IMR-90 (cell line): ENCODE measurements at regions not wholly inside any gene's neighbourhood (a gene's known extent, or its start where the extent isn't known, plus 50 kb on each side); places are given as distances from the start of the nearest gene placed in this dataset.

Experiments used
- ATAC-seq: fragments of 200-7000 bp; cut with Tn5 transposase; 2 replicates; pipeline ENCODE4 v1.9.1; 2020; ENCODE audit warnings: low read depth, mild to moderate bottlenecking, moderate library complexity
- BruUV-seq: library from RNA; stranded (reverse); fragments of 400-500 nt; replicated peaks from 2 replicates; lab custom pipeline; 2021; lab: Mats Ljungman, UMichigan
- CTCF ChIA-PET: fragments of 300-600 bp; formaldehyde crosslinking; extraction: SDS; loops from one replicate; lab custom pipeline; 2021; ENCODE audit warnings: antibody characterized with exemption; lab: Yijun Ruan, JAX
- POLR2A ChIA-PET: fragments of 300-600 bp; sonication (Branson Sonifier 250); formaldehyde crosslinking; loops from one replicate; lab custom pipeline; 2022; ENCODE audit warnings: antibody characterized with exemption; ENCODE audit not compliant: unreplicated experiment; lab: Charles Lee
- DNase-seq: peaks from one replicate; pipeline ENCODE4 v3.0.0; 2013
- H2AFZ ChIP-seq: replicated peaks from 2 replicates; pipeline ENCODE3; 2013; ENCODE audit warnings: low read length, mild to moderate bottlenecking; ENCODE audit not compliant: poor library complexity
- H2AK5ac ChIP-seq: 2 replicates; pipeline ENCODE4 v1.6.1; 2013; ENCODE audit warnings: low read depth, low read length, inconsistent platforms
- H2AK9ac ChIP-seq: replicated peaks from 2 replicates; pipeline ENCODE3; 2013; ENCODE audit warnings: mild to moderate bottlenecking, low read depth, low read length, moderate library complexity; ENCODE audit not compliant: poor library complexity
- H2BK120ac ChIP-seq: 2 replicates; pipeline ENCODE4 v1.6.1; 2013; ENCODE audit warnings: low read depth, low read length, inconsistent platforms
- H2BK15ac ChIP-seq: 3 replicates; pipeline ENCODE4 v1.6.1; 2013; ENCODE audit warnings: low read depth, low read length, inconsistent platforms
- H2BK20ac ChIP-seq: 2 replicates; pipeline ENCODE4 v1.6.1; 2013; ENCODE audit warnings: low read depth, mild to moderate bottlenecking, inconsistent platforms, low read length, moderate library complexity
- H2BK5ac ChIP-seq: 2 replicates; pipeline ENCODE4 v1.6.1; 2013; ENCODE audit warnings: mild to moderate bottlenecking, low read depth, low read length, inconsistent platforms; ENCODE audit not compliant: poor library complexity, severe bottlenecking
- H3K14ac ChIP-seq: replicated peaks from 2 replicates; pipeline ENCODE4 v1.6.1; 2013; ENCODE audit warnings: low read depth, low read length, inconsistent platforms
- H3K18ac ChIP-seq: 2 replicates; pipeline ENCODE4 v1.6.1; 2013; ENCODE audit warnings: low read depth, low read length, control low read depth
- H3K23ac ChIP-seq: 2 replicates; pipeline ENCODE4 v1.6.1; 2013; ENCODE audit warnings: low read depth, low read length, inconsistent platforms
- H3K27ac ChIP-seq: 2 replicates; pipeline ENCODE4 v1.5.1; 2013; ENCODE audit warnings: mild to moderate bottlenecking, control low read depth, low read length; ENCODE audit not compliant: insufficient read depth
- H3K27me3 ChIP-seq: 2 replicates; pipeline ENCODE4 v1.6.1; 2013; ENCODE audit warnings: low read length; ENCODE audit not compliant: control insufficient read depth, insufficient read depth
- H3K36me3 ChIP-seq: 2 replicates; pipeline ENCODE4 v1.6.1; 2013; ENCODE audit warnings: low read length, mixed read lengths; ENCODE audit not compliant: control insufficient read depth, insufficient read depth
- H3K4ac ChIP-seq: 2 replicates; pipeline ENCODE4 v1.6.1; 2013; ENCODE audit warnings: low read depth, low read length, inconsistent platforms
- H3K4me1 ChIP-seq: 2 replicates; pipeline ENCODE4 v1.6.1; 2013; ENCODE audit warnings: low read length, mixed read lengths; ENCODE audit not compliant: control insufficient read depth, insufficient read depth
- H3K4me2 ChIP-seq: 2 replicates; pipeline ENCODE4 v1.6.1; 2013; ENCODE audit warnings: low read depth, mild to moderate bottlenecking, control low read depth, low read length, moderate library complexity
- H3K4me3 ChIP-seq: 2 replicates; pipeline ENCODE4 v1.5.1; 2013; ENCODE audit warnings: low read depth, mild to moderate bottlenecking, control low read depth, low read length, moderate library complexity; ENCODE audit not compliant: insufficient read depth
- H3K56ac ChIP-seq: 2 replicates; pipeline ENCODE4 v1.6.1; 2013; ENCODE audit warnings: low read length, inconsistent platforms; ENCODE audit not compliant: insufficient read depth; ENCODE audit errors: extremely low read depth
- H3K79me1 ChIP-seq, 2 experiments: 2 replicates each; pipeline ENCODE4 v1.6.1; 2013; ENCODE audit warnings: low read length in 2 of 2, inconsistent platforms in 1 of 2, low read depth in 1 of 2
- H3K9ac ChIP-seq: 2 replicates; pipeline ENCODE4 v1.6.1; 2013; ENCODE audit warnings: low read depth, low read length, control low read depth
- H3K9me1 ChIP-seq: 2 replicates; pipeline ENCODE4 v1.6.1; 2013; ENCODE audit warnings: low read length, inconsistent platforms; ENCODE audit not compliant: insufficient read depth
- H3K9me3 ChIP-seq: 2 replicates; pipeline ENCODE4 v1.6.1; 2013; ENCODE audit warnings: low read length; ENCODE audit not compliant: control insufficient read depth, insufficient read depth
- H4K20me1 ChIP-seq: 2 replicates; pipeline ENCODE4 v1.6.1; 2013; ENCODE audit warnings: low read length, inconsistent platforms; ENCODE audit not compliant: insufficient read depth
- H4K5ac ChIP-seq: 2 replicates; pipeline ENCODE4 v1.6.1; 2013; ENCODE audit warnings: mild to moderate bottlenecking, low read depth, low read length, control low read depth
- H4K8ac ChIP-seq, 2 experiments: 2 replicates each; pipeline ENCODE4 v1.6.1; 2013; ENCODE audit warnings: low read depth in 2 of 2, low read length in 2 of 2, control low read depth in 1 of 2, inconsistent platforms in 1 of 2
- H4K91ac ChIP-seq: 2 replicates; pipeline ENCODE4 v1.6.1; 2013; ENCODE audit warnings: low read depth, low read length, inconsistent platforms; ENCODE audit not compliant: insufficient read depth
- BHLHE40 ChIP-seq: fragments of 150-350 bp; IDR thresholded peaks from 2 replicates; pipeline ENCODE4 v1.6.1; 2016; ENCODE audit warnings: mild to moderate bottlenecking, low read depth, low read length
- CEBPB ChIP-seq: IDR thresholded peaks from 2 replicates; pipeline ENCODE4 v1.6.1; 2012; ENCODE audit warnings: low read depth, low read length, improper control_type of control experiment
- CHD1 ChIP-seq: IDR thresholded peaks from 2 replicates; pipeline ENCODE4 v1.6.1; 2012; ENCODE audit warnings: low read depth, low read length, improper control_type of control experiment
- CTCF ChIP-seq: conservative IDR thresholded peaks from 2 replicates; pipeline ENCODE4 v1.5.1; 2012; ENCODE audit warnings: mild to moderate bottlenecking, low read depth, low read length, improper control_type of control experiment
- ELK1 ChIP-seq: fragments of 150-350 bp; IDR thresholded peaks from 2 replicates; pipeline ENCODE4 v1.6.1; 2016; ENCODE audit warnings: low read depth, mild to moderate bottlenecking, low read length, moderate library complexity, borderline replicate concordance
- FOS ChIP-seq: fragments of 150-350 bp; IDR thresholded peaks from 2 replicates; pipeline ENCODE4 v1.6.1; 2016; ENCODE audit warnings: low read depth, low read length
- MAFK ChIP-seq: IDR thresholded peaks from 2 replicates; pipeline ENCODE4 v1.6.1; 2012; ENCODE audit warnings: low read depth, low read length, improper control_type of control experiment
- MAZ ChIP-seq: IDR thresholded peaks from 2 replicates; pipeline ENCODE4 v1.6.1; 2012; ENCODE audit warnings: low read depth, mild to moderate bottlenecking, low read length, improper control_type of control experiment, moderate library complexity, borderline replicate concordance
- MXI1 ChIP-seq: IDR thresholded peaks from 2 replicates; pipeline ENCODE4 v1.6.1; 2012; ENCODE audit warnings: low read depth, mild to moderate bottlenecking, low read length, moderate library complexity, borderline replicate concordance
- NFE2L2 ChIP-seq: fragments of 150-350 bp; IDR thresholded peaks from 2 replicates; pipeline ENCODE4 v1.6.1; 2016; ENCODE audit warnings: low read depth, mild to moderate bottlenecking, low read length
- POLR2A ChIP-seq: IDR thresholded peaks from 2 replicates; pipeline ENCODE4 v1.6.1; 2012; ENCODE audit warnings: mild to moderate bottlenecking, low read depth, low read length
- RAD21 ChIP-seq: IDR thresholded peaks from 2 replicates; pipeline ENCODE4 v1.6.1; 2012; ENCODE audit warnings: low read length, improper control_type of control experiment
- RFX5 ChIP-seq: IDR thresholded peaks from 2 replicates; pipeline ENCODE4 v1.8.0; 2012; ENCODE audit warnings: low read depth, mild to moderate bottlenecking, low read length, moderate library complexity
- SMC3 ChIP-seq: fragments of 150-350 bp; IDR thresholded peaks from 2 replicates; pipeline ENCODE4 v1.6.1; 2016; ENCODE audit warnings: low read depth, mild to moderate bottlenecking, antibody characterized with exemption, low read length, moderate library complexity
- USF2 ChIP-seq: fragments of 150-350 bp; IDR thresholded peaks from 2 replicates; pipeline ENCODE4 v1.6.1; 2017; ENCODE audit warnings: mild to moderate bottlenecking, antibody characterized with exemption, low read length, low read depth
- WGBS, 2 experiments: methylation state at CpG; one replicate each; pipeline versions ENCODE4 v1.1.5 to v1.1.7; 2013; ENCODE audit warnings: missing lambda C conversion rate in 2 of 2; ENCODE audit not compliant: insufficient read length in 1 of 2; ENCODE audit errors: extremely low coverage in 2 of 2; 5-methylcytosine and 5-hydroxymethylcytosine counted together
- dilution Hi-C: fragments of 300-500 bp; cut with HindIII; formaldehyde crosslinking; loops from one replicate; pipeline ENCODE4 v1.14.3; 2018; ENCODE audit warnings: low sequenced_read_pairs; ENCODE audit not compliant: unreplicated experiment
- in situ Hi-C: fragments of 300-500 bp; cut with MboI; formaldehyde crosslinking; loops from 3 replicates; pipeline ENCODE4 v1.14.3; 2019; ENCODE audit warnings: low sequenced_read_pairs, inconsistent platforms, mixed read lengths
- intact Hi-C: fragments of 100-400 bp; cut with micrococcal nuclease; formaldehyde crosslinking; loops from 2 replicates; pipeline ENCODE4 v1.10.0; 2022

GRCh38 chr19:27844261-27844660 lies 1368.7 kb downstream of the UQCRFS1 start:
- Histone ChIP-seq H2AFZ (no peak overlapping the region), H2BK5ac (no peak overlapping the region), H4K20me1 (no peaks in the 10 kb centered on the region), H2AK5ac (no peak overlapping the region), H3K56ac (no peak overlapping the region), H2AK9ac (no peak overlapping the region), H3K4ac (no peak overlapping the region), H3K14ac (no peak overlapping the region), H3K23ac (no peak overlapping the region), H2BK15ac (no peak overlapping the region), H3K4me1 (no peaks in the 10 kb centered on the region), H3K36me3 (no peaks in the 10 kb centered on the region), H2BK120ac (no peak overlapping the region), H4K8ac (no peak overlapping the region), H2BK20ac (no peak overlapping the region), H3K9me1 (no peaks in the 10 kb centered on the region), H3K9ac (no peak overlapping the region), H4K5ac (no peak overlapping the region), H3K79me1 (no peaks in the 10 kb centered on the region), H3K27me3 (no peaks in the 10 kb centered on the region), H3K18ac (no peak overlapping the region), H3K4me2 (no peak overlapping the region), H3K9me3 (peaks cover 26% of the 10 kb centered on the region), H4K91ac (no peak overlapping the region), H3K4me3 (no peak overlapping the region), H3K27ac (no peak overlapping the region)
- no CpG with 5 or more reads among the region's 6 CpGs for WGBS, 2 experiments
- ChIA-PET CTCF (no interaction called here), POLR2A (no interaction called here)
- no peak for TF ChIP-seq CEBPB
- TF ChIP-seq CHD1: no peak
- TF ChIP-seq MXI1: no peak
- no peak for TF ChIP-seq POLR2A
- no peak for TF ChIP-seq MAZ
- no peak for TF ChIP-seq MAFK
- no peak for TF ChIP-seq ELK1
- TF ChIP-seq FOS: no peak
- no peak for TF ChIP-seq USF2
- TF ChIP-seq BHLHE40: no peak
- TF ChIP-seq RFX5: no peak
- no peak for TF ChIP-seq RAD21
- TF ChIP-seq NFE2L2: no peak
- no peak for TF ChIP-seq CTCF
- TF ChIP-seq SMC3: no peak
- in situ Hi-C loops (no loop called here), intact Hi-C loops (no loop called here), dilution Hi-C loops (no loop called here)
- no TSS peak for BruUV-seq
- no peak for ATAC-seq
- no peak for DNase-seq
